ENCODE measurements at regions not wholly inside any gene's neighbourhood (a gene's known extent, or its start where the extent isn't known, plus 50 kb on each side); places are given as distances from the start of the nearest gene placed in this dataset.

GRCh38 chr9:12182806-12183205, 510.4 kb upstream of the TYRP1 start:
- TF ChIP-seq TAF1 (IDR thresholded peaks at IDR 0.05; ENCODE audit: borderline replicate concordance, insufficient read depth, low read length) (no peak), REST (IDR thresholded peaks at IDR 0.05; ENCODE audit: insufficient read depth in 1 of 2, low read depth in 2 of 2, low read length in 2 of 2) (no peak), POLR2AphosphoS5 (IDR thresholded peaks at IDR 0.05; ENCODE audit: low read depth, low read length) (no peak), SIN3A (IDR thresholded peaks at IDR 0.05; ENCODE audit: borderline replicate concordance, insufficient read depth, low read length) (no peak), FOXP2 (optimal IDR thresholded peaks at IDR 0.05; ENCODE audit: borderline replicate concordance, extremely low read depth, extremely low read length, insufficient read depth) (no peak)

Data from PFSK-1 (cell line).